ENCODE measurements at regions not wholly inside any gene's neighbourhood (a gene's known extent, or its start where the extent isn't known, plus 50 kb on each side); places are given as distances from the start of the nearest gene placed in this dataset. TPM values are rescaled to one million over a fixed set of nuclear protein-coding genes. Genes with fewer than 3 reads are reported as not detected.

Small RNAs in the stretch of these regions (small RNA-seq; reads per million reads assigned to genes)
- not detected for gene RF00554 (ENCODE audit: insufficient read length, low read depth, low replicate concordance)
